A549 (cell line): ENCODE measurements at regions not wholly inside any gene's neighbourhood (a gene's known extent, or its start where the extent isn't known, plus 50 kb on each side); places are given as distances from the start of the nearest gene placed in this dataset.

Experiments
- ATAC-seq, 2 experiments: fragments of 200-7000 bp in 1 of 2; fragments of >200 bp in 1 of 2; cut with Nextera tagmentation in 1 of 2; cut with Tn5 transposase in 1 of 2; 3 replicates each; pipeline versions ENCODE4 v1.8.0 to v1.9.1; 2018 to 2020; ENCODE audit warnings: mild to moderate bottlenecking in 1 of 2, moderate library complexity in 1 of 2
- CTCF ChIA-PET: fragments of 300-600 bp; sonication (Branson Sonifier 250); formaldehyde crosslinking; extraction: SDS; loops from one replicate; lab custom pipeline; 2021; ENCODE audit warnings: antibody characterized with exemption, inconsistent platforms; lab: Yijun Ruan, JAX
- POLR2A ChIA-PET: fragments of 350-600 bp; formaldehyde crosslinking; extraction: SDS; loops from one replicate; lab custom pipeline; 2021; ENCODE audit warnings: antibody characterized with exemption, inconsistent platforms; lab: Yijun Ruan, JAX
- DNase-seq, 2 experiments: peaks; one replicate each; pipeline versions ENCODE4 v3.0.0 to v3.0.0-alpha.2; 2011 to 2016; ENCODE audit warnings: low read depth in 1 of 2, low spot score in 1 of 2
- FAIRE-seq: peaks from 2 replicates; lab custom pipeline; 2011; peaks lifted over from hg19 to GRCh38; lab: Jason Lieb, UNC
- H3K27ac ChIP-seq, 2 experiments: fragments of >200 bp; sonication (Bioruptor Twin); formaldehyde crosslinking; 3 replicates each; pipeline ENCODE4 v1.5.1; 2016 to 2017
- H3K4me1 ChIP-seq: fragments of >200 bp; sonication (Bioruptor Twin); formaldehyde crosslinking; 3 replicates; pipeline ENCODE4 v1.6.1; 2016
- H3K4me2 ChIP-seq: fragments of >200 bp; sonication (Bioruptor Twin); formaldehyde crosslinking; 3 replicates; pipeline ENCODE4 v1.6.1; 2016
- H3K4me3 ChIP-seq: fragments of >200 bp; sonication (Bioruptor Twin); formaldehyde crosslinking; 3 replicates; pipeline ENCODE4 v1.5.1; 2016
- H3K9me3 ChIP-seq: fragments of >200 bp; sonication (Bioruptor Twin); formaldehyde crosslinking; 3 replicates; pipeline ENCODE4 v1.6.1; 2016
- CBX2 ChIP-seq: fragments of 200-600 bp; sonication (generic); IDR thresholded peaks from 2 replicates; pipeline ENCODE4 v1.6.1; 2016; ENCODE audit warnings: low read depth, mild to moderate bottlenecking, borderline replicate concordance
- CBX8 ChIP-seq: fragments of 200-600 bp; sonication (generic); IDR thresholded peaks from 2 replicates; pipeline ENCODE4 v1.6.1; 2016
- CEBPB ChIP-seq, 2 experiments: fragments of >200 bp in 1 of 2; sonication (Bioruptor Twin) in 1 of 2; formaldehyde crosslinking in 1 of 2; IDR thresholded peaks; 2 replicates each; pipeline ENCODE4 v1.6.1; 2012 to 2016
- CHD2 ChIP-seq: fragments of 150-350 bp; IDR thresholded peaks from 2 replicates; pipeline ENCODE4 v1.6.1; 2014; ENCODE audit warnings: low read length; ENCODE audit not compliant: partially characterized antibody
- EHF ChIP-seq: fragments of 250-450 bp; sonication (Bioruptor Pico); IDR thresholded peaks from 2 replicates; pipeline ENCODE4 v1.5.0; 2020; ENCODE audit warnings: mild to moderate bottlenecking
- EHMT2 ChIP-seq: fragments of 200-600 bp; sonication (generic); IDR thresholded peaks from 2 replicates; pipeline ENCODE4 v1.6.1; 2016; ENCODE audit warnings: antibody characterized with exemption, low read depth, mild to moderate bottlenecking, moderate library complexity
- EP300 ChIP-seq, 2 experiments: fragments of >200 bp; sonication (Bioruptor Twin); formaldehyde crosslinking; IDR thresholded peaks; 2 replicates in 1 of 2; 3 replicates in 1 of 2; pipeline ENCODE4 v1.6.1; 2016 to 2017
- FOSB ChIP-seq: fragments of 250-450 bp; sonication (Bioruptor Pico); IDR thresholded peaks from 2 replicates; pipeline ENCODE4 v1.5.0; 2020; ENCODE audit warnings: mild to moderate bottlenecking, moderate library complexity
- FOXS1 ChIP-seq: fragments of 250-450 bp; sonication (Bioruptor Pico); IDR thresholded peaks from 2 replicates; pipeline ENCODE4 v1.5.0; 2020; ENCODE audit warnings: mild to moderate bottlenecking, moderate library complexity
- HOXA7 ChIP-seq: fragments of 250-450 bp; sonication (Bioruptor Pico); IDR thresholded peaks from 2 replicates; pipeline ENCODE4 v1.5.0; 2020; ENCODE audit warnings: mild to moderate bottlenecking, moderate library complexity
- HOXB13 ChIP-seq: fragments of 250-450 bp; sonication (Bioruptor Pico); IDR thresholded peaks from 2 replicates; pipeline ENCODE4 v1.5.0; 2020; ENCODE audit warnings: low read depth, mild to moderate bottlenecking, moderate library complexity
- JUNB ChIP-seq: fragments of >200 bp; sonication (Bioruptor Twin); formaldehyde crosslinking; IDR thresholded peaks from 2 replicates; pipeline ENCODE4 v1.6.1; 2016
- KDM1A ChIP-seq: fragments of 200-600 bp; sonication (generic); IDR thresholded peaks from 2 replicates; pipeline ENCODE4 v1.6.1; 2016; ENCODE audit warnings: low read depth, mild to moderate bottlenecking
- MAFK ChIP-seq: fragments of 450-650 bp; IDR thresholded peaks from 2 replicates; pipeline ENCODE4 v1.6.1; 2014; ENCODE audit not compliant: partially characterized antibody
- NPAS2 ChIP-seq: fragments of 250-450 bp; sonication (Bioruptor Pico); IDR thresholded peaks from 2 replicates; pipeline ENCODE4 v1.8.0; 2022; ENCODE audit warnings: mild to moderate bottlenecking, moderate library complexity, borderline replicate concordance
- POLR2A ChIP-seq: IDR thresholded peaks from 2 replicates; pipeline ENCODE4 v1.6.1; 2012; ENCODE audit warnings: mild to moderate bottlenecking, low read length
- RAD21 ChIP-seq, 2 experiments: fragments of >200 bp in 1 of 2; sonication (Bioruptor Twin) in 1 of 2; formaldehyde crosslinking in 1 of 2; IDR thresholded peaks in 1 of 2; conservative IDR thresholded peaks in 1 of 2; 2 replicates in 1 of 2; 3 replicates in 1 of 2; pipeline ENCODE4 v1.6.1; 2012 to 2018; ENCODE audit warnings: inconsistent platforms in 1 of 2
- RCOR1 ChIP-seq: fragments of 150-350 bp; IDR thresholded peaks from 2 replicates; pipeline ENCODE4 v1.6.1; 2014; ENCODE audit warnings: antibody characterized with exemption, low read length, low read depth
- RFX5 ChIP-seq: fragments of 450-650 bp; IDR thresholded peaks from 2 replicates; pipeline ENCODE4 v1.7.1; 2014; ENCODE audit warnings: antibody characterized with exemption, mild to moderate bottlenecking, moderate library complexity
- SMC3 ChIP-seq: fragments of >200 bp; sonication (Bioruptor Twin); formaldehyde crosslinking; IDR thresholded peaks from 3 replicates; pipeline ENCODE4 v1.6.1; 2018; ENCODE audit warnings: inconsistent platforms
- ZSCAN20 ChIP-seq: fragments of 250-450 bp; sonication (Bioruptor Pico); IDR thresholded peaks from 2 replicates; pipeline ENCODE4 v1.8.0; 2022; ENCODE audit warnings: mild to moderate bottlenecking, moderate library complexity
- WGBS: methylation state at CpG from one replicate; pipeline ENCODE4 v1.1.6; 2017; ENCODE audit errors: missing lambda C conversion rate; 5-methylcytosine and 5-hydroxymethylcytosine counted together
- TF ChIP-seq, protein P1 (sequence below): fragments of 250-450 bp; sonication (Bioruptor Pico); IDR thresholded peaks from 2 replicates; pipeline ENCODE4 v1.5.0; 2021; ENCODE audit warnings: mild to moderate bottlenecking, moderate library complexity, borderline replicate concordance
- TF ChIP-seq, protein P2 (sequence below): fragments of 450-650 bp; IDR thresholded peaks from 2 replicates; pipeline ENCODE4 v1.6.1; 2014; ENCODE audit warnings: antibody characterized with exemption
- TF ChIP-seq, protein P3 (sequence below): IDR thresholded peaks from 2 replicates; pipeline ENCODE4 v1.6.1; 2012; ENCODE audit warnings: low read depth, borderline replicate concordance

DNA sequence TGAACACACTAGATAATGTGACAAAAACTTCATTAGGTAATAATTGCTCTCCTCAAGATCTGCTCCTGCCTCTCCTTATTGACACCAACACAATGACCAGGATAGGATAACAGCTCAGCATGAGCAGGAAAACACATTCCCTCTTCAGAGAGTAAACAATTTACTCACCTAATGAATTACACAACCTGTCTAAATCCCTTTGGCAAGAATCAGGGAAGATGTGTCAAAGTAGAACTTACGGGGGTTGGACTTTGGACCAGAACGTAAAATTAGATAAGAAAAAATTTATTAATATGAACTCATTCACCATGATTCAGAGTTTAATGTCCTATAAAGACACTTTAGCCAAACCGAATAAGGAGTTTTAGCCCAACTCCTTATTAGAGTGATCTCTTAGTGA, 512.2 kb downstream of the SATB2 start:
- ATAC-seq (no peak), FAIRE-seq (no peak), DNase-seq (no peak)
- Histone ChIP-seq H3K4me2 (no peak overlapping the region), H3K9me3 (no peaks in the 10 kb centered on the region), H3K4me1 (no peaks in the 10 kb centered on the region), H3K4me3 (no peak overlapping the region), H3K27ac (no peak overlapping the region)
- POLR2A ChIA-PET, result no interaction called here
- CTCF ChIA-PET, result no interaction called here
- TF ChIP-seq EP300 (IDR thresholded peaks at IDR 0.05), result no peak
- no peak for TF ChIP-seq MAFK
- no peak for TF ChIP-seq RCOR1
- TF ChIP-seq KDM1A, result no peak
- no peak for TF ChIP-seq EHF (CRISPR knock-in tag)
- no peak for TF ChIP-seq SMC3
- TF ChIP-seq, protein P1, sequence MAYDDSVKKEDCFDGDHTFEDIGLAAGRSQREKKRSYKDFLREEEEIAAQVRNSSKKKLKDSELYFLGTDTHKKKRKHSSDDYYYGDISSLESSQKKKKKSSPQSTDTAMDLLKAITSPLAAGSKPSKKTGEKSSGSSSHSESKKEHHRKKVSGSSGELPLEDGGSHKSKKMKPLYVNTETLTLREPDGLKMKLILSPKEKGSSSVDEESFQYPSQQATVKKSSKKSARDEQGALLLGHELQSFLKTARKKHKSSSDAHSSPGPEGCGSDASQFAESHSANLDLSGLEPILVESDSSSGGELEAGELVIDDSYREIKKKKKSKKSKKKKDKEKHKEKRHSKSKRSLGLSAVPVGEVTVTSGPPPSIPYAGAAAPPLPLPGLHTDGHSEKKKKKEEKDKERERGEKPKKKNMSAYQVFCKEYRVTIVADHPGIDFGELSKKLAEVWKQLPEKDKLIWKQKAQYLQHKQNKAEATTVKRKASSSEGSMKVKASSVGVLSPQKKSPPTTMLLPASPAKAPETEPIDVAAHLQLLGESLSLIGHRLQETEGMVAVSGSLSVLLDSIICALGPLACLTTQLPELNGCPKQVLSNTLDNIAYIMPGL (CRISPR knock-in tag), result no peak
- TF ChIP-seq FOSB (CRISPR knock-in tag), result no peak
- TF ChIP-seq JUNB, result no peak
- TF ChIP-seq FOXS1, result no peak
- 6% methylated on average over 3 of the region's 3 CpGs for WGBS

DNA sequence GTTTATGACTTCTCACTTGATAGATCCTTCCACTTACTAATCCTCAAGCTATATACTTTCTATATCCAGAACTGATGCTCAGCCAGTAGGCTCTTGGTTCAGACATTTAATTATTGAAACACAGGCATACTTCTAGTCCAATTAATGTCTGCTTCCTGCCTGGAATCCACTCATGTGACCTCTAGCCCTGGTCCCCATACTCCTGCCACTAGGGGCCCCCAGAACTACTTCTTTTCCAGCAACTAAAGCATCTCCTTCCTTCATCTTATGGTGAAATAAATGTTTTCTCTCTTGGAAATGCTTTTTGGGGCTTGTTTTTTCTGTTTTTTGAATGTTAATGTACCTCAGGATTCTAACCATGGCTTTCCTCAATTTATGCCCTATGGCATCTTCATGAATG, 527.6 kb downstream of the SATB2 start:
- CTCF ChIA-PET, result no interaction called here
- H3K4me3 ChIP-seq, result no peak overlapping the region
- no peak overlapping the region for H3K27ac ChIP-seq
- H3K9me3 ChIP-seq, result no peaks in the 10 kb centered on the region
- H3K4me1 ChIP-seq, result no peaks in the 10 kb centered on the region
- ATAC-seq, result 0 out of 6 replicates have a peak, but pooled peaks of 1 of the 2 experiments have one; percentile 35
- TF ChIP-seq EHMT2 (no peak), RAD21 (conservative IDR thresholded peaks at IDR 0.05 in 1 of 2, IDR thresholded peaks at IDR 0.05 in 1 of 2) (peak in 1 of 2 experiments; percentile 11; a peak in 1 of 5 replicates)
- H3K4me2 ChIP-seq, result no peak overlapping the region
- peak in 1 of 2 experiments; percentile 2 for DNase-seq
- POLR2A ChIA-PET, result no interaction called here
- FAIRE-seq, result no peak

DNA sequence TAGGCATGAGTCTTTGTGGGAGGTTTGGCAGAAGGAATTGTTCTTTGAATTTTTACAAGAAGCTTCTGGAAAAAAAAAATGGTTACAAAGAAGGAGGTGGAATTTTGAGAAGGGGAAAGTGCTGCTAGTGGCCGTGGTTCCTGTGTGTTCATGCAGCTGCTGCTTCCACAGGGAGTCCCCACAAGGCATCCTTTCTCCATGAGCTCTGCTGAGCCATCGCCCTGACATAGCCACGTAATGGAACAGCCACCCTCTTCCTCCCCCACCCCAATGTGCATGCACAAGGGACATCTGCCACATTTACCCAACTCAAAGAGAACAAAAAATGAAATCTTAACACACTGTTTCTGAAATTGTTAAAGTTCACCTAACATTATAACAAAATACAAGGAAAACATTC, 529.7 kb downstream of the SATB2 start:
- ATAC-seq, result no peak
- H3K27ac ChIP-seq, result no peak overlapping the region
- no peak overlapping the region for H3K4me3 ChIP-seq
- 3% methylated on average over 3 of the region's 3 CpGs for WGBS
- no peak for DNase-seq
- no peak for FAIRE-seq
- no peaks in the 10 kb centered on the region for H3K4me1 ChIP-seq
- H3K9me3 ChIP-seq, result no peaks in the 10 kb centered on the region
- POLR2A ChIA-PET, result no interaction called here
- TF ChIP-seq MAFK, result no peak
- CTCF ChIA-PET, result interaction anchor here (0.7 to 1.1 kb wide), 2 partner anchors 10 to 222 kb away, joined by 3 read pairs; no protein-coding TSS in a partner anchor
- no peak overlapping the region for H3K4me2 ChIP-seq

DNA sequence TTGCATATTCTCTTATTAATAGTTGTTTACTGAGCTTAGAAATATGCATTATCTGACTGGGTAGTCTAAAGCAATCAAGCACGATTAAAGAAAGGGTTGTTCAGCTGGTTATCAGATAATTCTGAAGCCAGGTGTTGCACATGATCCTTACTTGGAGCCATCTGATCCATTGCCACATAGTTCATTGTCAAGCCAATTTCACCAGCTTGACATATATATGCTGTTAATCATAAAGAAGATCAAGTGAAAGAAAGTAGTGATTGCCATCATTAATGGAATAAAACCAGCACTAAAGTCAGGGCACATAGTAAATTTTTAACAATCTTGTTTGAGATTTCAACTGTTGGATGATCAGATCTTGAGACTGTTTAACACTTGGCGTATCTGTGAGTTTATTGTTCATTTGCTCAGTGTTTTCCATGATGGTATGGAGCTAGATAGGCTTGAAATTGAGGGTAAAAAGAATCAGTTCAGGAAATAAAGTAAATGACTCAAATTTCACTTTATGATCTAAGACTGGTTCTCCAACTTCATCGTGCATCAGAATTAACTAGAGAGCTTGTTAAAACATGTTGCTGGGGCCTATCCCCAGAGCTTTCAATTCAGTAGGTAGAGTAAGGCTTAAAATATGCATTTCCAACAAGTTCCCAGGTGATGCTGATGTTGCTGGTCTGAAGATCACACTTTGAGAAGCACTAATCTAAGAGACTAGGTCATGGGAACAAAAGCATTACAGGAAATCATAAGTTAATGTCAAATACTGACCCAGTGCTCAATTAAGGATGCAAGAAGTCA, 539.6 kb downstream of the SATB2 start:
- no peaks in the 10 kb centered on the region for H3K9me3 ChIP-seq
- TF ChIP-seq ZSCAN20, result no peak
- TF ChIP-seq FOXS1, result no peak
- TF ChIP-seq FOSB (CRISPR knock-in tag), result no peak
- TF ChIP-seq RCOR1, result no peak
- TF ChIP-seq, protein P2, sequence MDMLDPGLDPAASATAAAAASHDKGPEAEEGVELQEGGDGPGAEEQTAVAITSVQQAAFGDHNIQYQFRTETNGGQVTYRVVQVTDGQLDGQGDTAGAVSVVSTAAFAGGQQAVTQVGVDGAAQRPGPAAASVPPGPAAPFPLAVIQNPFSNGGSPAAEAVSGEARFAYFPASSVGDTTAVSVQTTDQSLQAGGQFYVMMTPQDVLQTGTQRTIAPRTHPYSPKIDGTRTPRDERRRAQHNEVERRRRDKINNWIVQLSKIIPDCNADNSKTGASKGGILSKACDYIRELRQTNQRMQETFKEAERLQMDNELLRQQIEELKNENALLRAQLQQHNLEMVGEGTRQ, result no peak
- no peak for TF ChIP-seq POLR2A
- TF ChIP-seq, protein P3, sequence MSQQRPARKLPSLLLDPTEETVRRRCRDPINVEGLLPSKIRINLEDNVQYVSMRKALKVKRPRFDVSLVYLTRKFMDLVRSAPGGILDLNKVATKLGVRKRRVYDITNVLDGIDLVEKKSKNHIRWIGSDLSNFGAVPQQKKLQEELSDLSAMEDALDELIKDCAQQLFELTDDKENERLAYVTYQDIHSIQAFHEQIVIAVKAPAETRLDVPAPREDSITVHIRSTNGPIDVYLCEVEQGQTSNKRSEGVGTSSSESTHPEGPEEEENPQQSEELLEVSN, result no peak
- TF ChIP-seq CEBPB (IDR thresholded peaks at IDR 0.05), result no peak
- no peak for TF ChIP-seq RFX5
- TF ChIP-seq, protein P1 (CRISPR knock-in tag), result no peak
- no peak for TF ChIP-seq CHD2
- TF ChIP-seq CBX8, result no peak
- TF ChIP-seq HOXA7 (CRISPR knock-in tag), result no peak
- no peak for TF ChIP-seq HOXB13 (CRISPR knock-in tag)
- no peak for TF ChIP-seq CBX2
- TF ChIP-seq NPAS2 (CRISPR knock-in tag), result no peak
- no peak overlapping the region for H3K4me3 ChIP-seq
- ATAC-seq (no peak), FAIRE-seq (no peak), DNase-seq (no peak)
- H3K4me2 ChIP-seq, result no peak overlapping the region
- H3K27ac ChIP-seq, result no peak overlapping the region
- CTCF ChIA-PET, result interaction anchor here (0.7 kb wide), 1 partner anchor 10 kb away, joined by 3 read pairs; no protein-coding TSS in a partner anchor
- H3K4me1 ChIP-seq, result no peaks in the 10 kb centered on the region
- 4% methylated on average over 3 of the region's 3 CpGs for WGBS
- POLR2A ChIA-PET, result no interaction called here
